Astrocyte (in vitro differentiated cells and primary cell): ENCODE measurements at regions not wholly inside any gene's neighbourhood (a gene's known extent, or its start where the extent isn't known, plus 50 kb on each side); places are given as distances from the start of the nearest gene placed in this dataset.
A peak's percentile ranks its signal among the peaks of the same experiment; 100 is the strongest.

Experiments used
- DNase-seq: peaks from one replicate; pipeline ENCODE4 v3.0.0-alpha.2; 2010; ENCODE audit warnings: low read depth
- FAIRE-seq: peaks from 2 replicates; lab custom pipeline; 2011; peaks lifted over from hg19 to GRCh38; lab: Jason Lieb, UNC
- H2AFZ ChIP-seq: 2 replicates; pipeline ENCODE4 v1.6.0; 2012; ENCODE audit warnings: low read depth, low read length, inconsistent platforms
- H3K27ac ChIP-seq: 2 replicates; pipeline ENCODE4 v1.5.1; 2011; ENCODE audit warnings: low read depth, low read length, inconsistent platforms
- H3K27me3 ChIP-seq: 2 replicates; pipeline ENCODE4 v1.6.0; 2011; ENCODE audit warnings: low read length, inconsistent platforms; ENCODE audit not compliant: insufficient read depth
- H3K36me3 ChIP-seq: 2 replicates; pipeline ENCODE4 v1.5.1; 2011; ENCODE audit warnings: low read length, inconsistent platforms; ENCODE audit not compliant: insufficient read depth
- H3K4me1 ChIP-seq: 2 replicates; pipeline ENCODE4 v1.5.1; 2011; ENCODE audit warnings: low read length, inconsistent platforms; ENCODE audit not compliant: insufficient read depth
- H3K4me2 ChIP-seq: 2 replicates; pipeline ENCODE4 v1.6.0; 2012; ENCODE audit warnings: low read length, inconsistent platforms
- H3K4me3 ChIP-seq: 2 replicates; pipeline ENCODE4 v1.5.1; 2011; ENCODE audit warnings: low read depth, mild to moderate bottlenecking, low read length, inconsistent platforms; ENCODE audit not compliant: insufficient read depth
- H3K79me2 ChIP-seq: 2 replicates; pipeline ENCODE4 v1.6.0; 2012; ENCODE audit warnings: mild to moderate bottlenecking, low read length, inconsistent platforms; ENCODE audit not compliant: insufficient read depth
- H3K9ac ChIP-seq: 2 replicates; pipeline ENCODE4 v1.6.0; 2012; ENCODE audit warnings: mild to moderate bottlenecking, low read length, inconsistent platforms
- H3K9me3 ChIP-seq: 2 replicates; pipeline ENCODE4 v1.5.1; 2012; ENCODE audit warnings: low read depth, mild to moderate bottlenecking, low read length, inconsistent platforms; ENCODE audit not compliant: insufficient read depth
- H4K20me1 ChIP-seq: 2 replicates; pipeline ENCODE4 v1.6.0; 2012; ENCODE audit warnings: low read length, inconsistent platforms; ENCODE audit not compliant: insufficient read depth
- H3K27ac Mint-ChIP-seq: one replicate; pipeline ENCODE4 v1.8.0; 2021; ENCODE audit warnings: mild to moderate bottlenecking, mixed read lengths; ENCODE audit not compliant: unreplicated experiment
- H3K27me3 Mint-ChIP-seq: one replicate; pipeline ENCODE4 v1.8.0; 2021; ENCODE audit warnings: low read depth, mixed read lengths; ENCODE audit not compliant: unreplicated experiment
- H3K36me3 Mint-ChIP-seq: one replicate; pipeline ENCODE4 v1.8.0; 2021; ENCODE audit warnings: low read depth, mixed read lengths; ENCODE audit not compliant: unreplicated experiment
- H3K4me1 Mint-ChIP-seq: one replicate; pipeline ENCODE4 v1.8.0; 2021; ENCODE audit warnings: low read depth, mixed read lengths; ENCODE audit not compliant: unreplicated experiment
- H3K4me3 Mint-ChIP-seq: one replicate; pipeline ENCODE4 v1.8.0; 2021; ENCODE audit warnings: mild to moderate bottlenecking, moderate library complexity, mixed read lengths; ENCODE audit not compliant: unreplicated experiment
- H3K9me3 Mint-ChIP-seq: one replicate; pipeline ENCODE4 v1.8.0; 2021; ENCODE audit warnings: mild to moderate bottlenecking, mixed read lengths; ENCODE audit not compliant: unreplicated experiment
- CTCF ChIP-seq: IDR thresholded peaks from 2 replicates; pipeline ENCODE4 v1.5.1; 2011; ENCODE audit warnings: low read depth, mild to moderate bottlenecking, inconsistent platforms, low read length, moderate library complexity; ENCODE audit not compliant: insufficient read depth
- EZH2 ChIP-seq: IDR thresholded peaks from 2 replicates; pipeline ENCODE4 v1.6.1; 2012; ENCODE audit warnings: mild to moderate bottlenecking, low read length, inconsistent platforms; ENCODE audit not compliant: insufficient read depth

- Mint-ChIP-seq H3K36me3 (peaks cover 2% of the 10 kb centered on the region), H3K27me3 (peaks cover 32% of the 10 kb centered on the region), H3K27ac (peak overlapping the region; percentile 4), H3K4me1 (peaks cover 4% of the 10 kb centered on the region), H3K9me3 (peaks cover 10% of the 10 kb centered on the region), H3K4me3 (no peak overlapping the region)
- no peak overlapping the region for H3K4me2 ChIP-seq
- no peak for DNase-seq
- H3K4me3 ChIP-seq, result no peak overlapping the region
- no peaks in the 10 kb centered on the region for H3K36me3 ChIP-seq
- no peak overlapping the region for H2AFZ ChIP-seq
- H3K27ac ChIP-seq, result no peak overlapping the region
- no peaks in the 10 kb centered on the region for H3K27me3 ChIP-seq
- TF ChIP-seq EZH2 (no peak), CTCF (no peak)
- H3K9ac ChIP-seq, result no peak overlapping the region
- H3K4me1 ChIP-seq, result no peaks in the 10 kb centered on the region
- H4K20me1 ChIP-seq, result no peaks in the 10 kb centered on the region
- no peaks in the 10 kb centered on the region for H3K9me3 ChIP-seq
- H3K79me2 ChIP-seq, result no peaks in the 10 kb centered on the region
- no peak for FAIRE-seq
Observed at GRCh38 chr5:174300118-174300940, 254.8 kb downstream of the NSG2 start.

DNA sequence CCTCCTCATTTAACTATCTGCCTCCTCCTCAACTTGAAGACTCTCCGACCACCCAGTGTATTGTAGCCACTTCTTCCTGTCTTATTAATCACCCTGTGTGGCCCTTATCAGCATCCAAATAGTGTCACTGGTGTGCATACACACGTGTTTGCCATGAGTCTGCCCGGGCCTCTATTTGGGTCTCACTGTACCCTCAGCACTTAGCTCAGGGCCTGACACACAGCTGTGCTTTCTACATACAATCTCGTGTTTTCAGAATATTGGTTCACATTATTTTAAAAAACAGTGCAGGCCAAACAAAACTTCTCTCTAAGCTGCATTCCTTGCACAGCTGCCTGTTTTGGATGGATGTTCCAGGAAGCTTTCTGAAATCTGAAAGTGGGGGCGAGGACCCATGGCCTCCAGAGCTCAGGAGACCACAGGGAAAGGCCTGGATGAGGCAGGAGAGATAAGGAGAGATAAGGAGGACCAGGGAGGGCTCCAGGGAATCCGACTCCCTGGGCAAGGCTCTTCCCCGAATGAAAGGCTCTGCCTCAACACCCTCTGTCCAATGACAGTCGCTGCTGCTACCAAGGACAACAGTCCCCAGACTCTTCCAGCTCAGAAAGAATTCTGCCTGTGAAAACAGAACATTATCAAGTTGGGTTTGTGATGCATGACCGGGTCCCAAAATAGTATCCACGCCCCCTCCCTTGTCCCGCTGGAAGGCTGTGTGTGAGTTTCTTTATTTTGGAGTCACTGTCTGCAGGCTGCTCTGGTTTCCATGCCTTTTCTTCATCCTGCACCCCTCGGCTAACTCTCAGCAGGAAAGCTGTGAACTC lies 255.6 kb downstream of the NSG2 start:
- Histone ChIP-seq H3K27ac (no peak overlapping the region), H3K9ac (no peak overlapping the region), H3K27me3 (no peaks in the 10 kb centered on the region), H2AFZ (no peak overlapping the region), H3K36me3 (no peaks in the 10 kb centered on the region), H3K4me2 (no peak overlapping the region), H3K9me3 (no peaks in the 10 kb centered on the region), H3K4me1 (no peaks in the 10 kb centered on the region), H4K20me1 (no peaks in the 10 kb centered on the region), H3K4me3 (no peak overlapping the region), H3K79me2 (no peaks in the 10 kb centered on the region)
- peaks cover 9% of the 10 kb centered on the region for H3K4me1 Mint-ChIP-seq
- H3K27ac Mint-ChIP-seq, result no peak overlapping the region
- DNase-seq (peak; percentile 32), FAIRE-seq (no peak)
- H3K27me3 Mint-ChIP-seq, result peaks cover 25% of the 10 kb centered on the region
- H3K36me3 Mint-ChIP-seq, result peaks cover 2% of the 10 kb centered on the region
- peaks cover 10% of the 10 kb centered on the region for H3K9me3 Mint-ChIP-seq
- TF ChIP-seq EZH2, result no peak
- no peak for TF ChIP-seq CTCF
- no peak overlapping the region for H3K4me3 Mint-ChIP-seq
